Keratinocyte (primary cell): ENCODE measurements at regions not wholly inside any gene's neighbourhood (a gene's known extent, or its start where the extent isn't known, plus 50 kb on each side); places are given as distances from the start of the nearest gene placed in this dataset.

Source experiments
- EZH2 ChIP-seq: IDR thresholded peaks from one replicate; pipeline ENCODE4 v1.6.1; 2012; ENCODE audit warnings: inconsistent platforms, mild to moderate bottlenecking, low read length, moderate library complexity
- TF ChIP-seq, protein P1 (sequence below), 3 experiments: IDR thresholded peaks in 1 of 3; conservative IDR thresholded peaks in 1 of 3; optimal IDR thresholded peaks in 1 of 3; 2 replicates in 2 of 3; 3 replicates in 1 of 3; pipeline versions ENCODE3 to v1.5.1; 2011; ENCODE audit warnings: low read length in 3 of 3, mild to moderate bottlenecking in 3 of 3, moderate library complexity in 2 of 3, control low read depth in 1 of 3, inconsistent platforms in 1 of 3; ENCODE audit not compliant: insufficient read depth in 2 of 3; ENCODE audit errors: extremely low read depth in 1 of 3

DNA sequence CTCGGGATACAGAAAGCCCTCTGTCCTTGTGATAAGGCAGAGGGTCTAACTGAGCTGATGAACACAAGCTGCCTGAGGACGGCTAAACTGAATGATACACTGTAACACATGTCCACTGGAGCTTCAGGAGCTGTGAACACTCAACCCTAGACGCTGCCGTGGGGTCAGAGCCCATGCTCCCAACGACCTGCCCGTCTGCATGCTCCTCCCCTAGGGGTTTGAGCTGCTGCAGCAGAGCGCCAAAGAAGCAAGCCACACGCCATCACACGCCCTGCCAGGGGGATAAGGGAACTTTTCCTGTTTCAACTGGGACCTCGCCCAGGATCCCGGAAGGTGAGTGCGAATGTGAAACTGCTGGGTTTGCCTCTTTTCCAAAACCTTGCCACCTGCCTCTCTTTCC, 361.8 kb downstream of the FAT4 start:
- TF ChIP-seq, protein P1, sequence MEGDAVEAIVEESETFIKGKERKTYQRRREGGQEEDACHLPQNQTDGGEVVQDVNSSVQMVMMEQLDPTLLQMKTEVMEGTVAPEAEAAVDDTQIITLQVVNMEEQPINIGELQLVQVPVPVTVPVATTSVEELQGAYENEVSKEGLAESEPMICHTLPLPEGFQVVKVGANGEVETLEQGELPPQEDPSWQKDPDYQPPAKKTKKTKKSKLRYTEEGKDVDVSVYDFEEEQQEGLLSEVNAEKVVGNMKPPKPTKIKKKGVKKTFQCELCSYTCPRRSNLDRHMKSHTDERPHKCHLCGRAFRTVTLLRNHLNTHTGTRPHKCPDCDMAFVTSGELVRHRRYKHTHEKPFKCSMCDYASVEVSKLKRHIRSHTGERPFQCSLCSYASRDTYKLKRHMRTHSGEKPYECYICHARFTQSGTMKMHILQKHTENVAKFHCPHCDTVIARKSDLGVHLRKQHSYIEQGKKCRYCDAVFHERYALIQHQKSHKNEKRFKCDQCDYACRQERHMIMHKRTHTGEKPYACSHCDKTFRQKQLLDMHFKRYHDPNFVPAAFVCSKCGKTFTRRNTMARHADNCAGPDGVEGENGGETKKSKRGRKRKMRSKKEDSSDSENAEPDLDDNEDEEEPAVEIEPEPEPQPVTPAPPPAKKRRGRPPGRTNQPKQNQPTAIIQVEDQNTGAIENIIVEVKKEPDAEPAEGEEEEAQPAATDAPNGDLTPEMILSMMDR (optimal IDR thresholded peaks at IDR 0.05 in 1 of 3, IDR thresholded peaks at IDR 0.05 in 1 of 3, conservative IDR thresholded peaks at IDR 0.05 in 1 of 3; ENCODE audit: extremely low read depth in 1 of 3, insufficient read depth in 2 of 3, low read length in 3 of 3), result no peak
- TF ChIP-seq EZH2, result no peak
